ENCODE measurements at regions not wholly inside any gene's neighbourhood (a gene's known extent, or its start where the extent isn't known, plus 50 kb on each side); places are given as distances from the start of the nearest gene placed in this dataset.

DNA sequence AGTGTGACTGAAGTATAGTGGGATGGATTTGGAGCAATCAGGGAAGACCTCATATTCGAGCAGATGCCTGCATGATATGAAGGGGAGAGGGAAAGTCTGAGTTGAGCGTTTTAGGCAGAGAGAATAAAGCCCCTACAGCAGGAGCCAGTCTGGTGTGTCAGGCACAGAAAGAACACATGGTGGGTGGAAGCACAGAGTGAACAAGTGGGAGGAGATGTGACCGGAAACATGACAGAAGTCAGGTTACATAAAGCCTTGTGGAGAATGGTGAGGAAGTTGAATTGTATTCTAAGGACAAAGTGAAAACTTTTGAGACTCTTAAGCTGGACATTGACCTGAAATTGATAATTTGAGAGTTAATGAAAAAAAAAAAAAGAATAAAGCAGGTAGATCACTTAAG, 541.0 kb downstream of the PLOD2 start:
- TF ChIP-seq CREB1 (IDR thresholded peaks at IDR 0.05; ENCODE audit: low read depth): no peak
- TF ChIP-seq EGR1 (IDR thresholded peaks at IDR 0.05): no peak
- no peak for TF ChIP-seq TEAD4 (IDR thresholded peaks at IDR 0.05)
- TF ChIP-seq EP300 (IDR thresholded peaks at IDR 0.05; ENCODE audit: borderline replicate concordance): no peak
- TF ChIP-seq FOXM1 (IDR thresholded peaks at IDR 0.05; ENCODE audit: borderline replicate concordance, low read depth): no peak
- TF ChIP-seq ZBTB7A (IDR thresholded peaks at IDR 0.05; ENCODE audit: low read depth): no peak
- no peak for TF ChIP-seq CEBPB (IDR thresholded peaks at IDR 0.05)
- no peak for TF ChIP-seq RAD21 (IDR thresholded peaks at IDR 0.05; ENCODE audit: low read depth)
- no peak for TF ChIP-seq YY1 (IDR thresholded peaks at IDR 0.05; ENCODE audit: low read depth)
- TF ChIP-seq, protein P1, sequence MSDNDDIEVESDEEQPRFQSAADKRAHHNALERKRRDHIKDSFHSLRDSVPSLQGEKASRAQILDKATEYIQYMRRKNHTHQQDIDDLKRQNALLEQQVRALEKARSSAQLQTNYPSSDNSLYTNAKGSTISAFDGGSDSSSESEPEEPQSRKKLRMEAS (IDR thresholded peaks at IDR 0.05): no peak

- TF ChIP-seq CREB1 (IDR thresholded peaks at IDR 0.05; ENCODE audit: low read depth) (no peak), ZBTB7A (IDR thresholded peaks at IDR 0.05; ENCODE audit: low read depth) (no peak), EGR1 (IDR thresholded peaks at IDR 0.05) (no peak), EP300 (IDR thresholded peaks at IDR 0.05; ENCODE audit: borderline replicate concordance) (no peak)
- TF ChIP-seq, protein P1 (IDR thresholded peaks at IDR 0.05): no peak
These were observed 540.5 kb downstream of the PLOD2 start for GRCh38 chr3:145620486-145620885.

DNA sequence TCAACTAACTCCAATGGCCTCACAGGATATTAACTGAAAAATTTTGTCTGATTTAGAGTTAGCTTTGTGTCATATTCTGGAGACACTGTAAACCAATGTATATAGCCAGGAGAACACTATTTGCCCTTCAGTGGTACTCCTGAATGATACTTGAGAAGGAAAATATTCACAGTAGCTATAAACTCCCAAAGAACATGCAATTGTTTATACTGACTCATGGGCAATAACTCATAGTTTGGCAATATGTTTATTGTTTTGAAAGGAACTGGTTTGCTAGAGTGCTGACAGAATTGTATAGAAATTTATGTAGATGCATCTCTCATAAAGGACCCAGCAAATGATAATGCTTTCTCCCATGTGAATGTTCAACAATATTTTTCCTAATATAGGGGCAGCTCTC, 537.6 kb downstream of the PLOD2 start:
- TF ChIP-seq, protein P1 (IDR thresholded peaks at IDR 0.05): no peak
- no peak for TF ChIP-seq EGR1 (IDR thresholded peaks at IDR 0.05)
- no peak for TF ChIP-seq TEAD4 (IDR thresholded peaks at IDR 0.05)
- TF ChIP-seq TAF1 (IDR thresholded peaks at IDR 0.05; ENCODE audit: low read depth): no peak
- TF ChIP-seq FOXM1 (IDR thresholded peaks at IDR 0.05; ENCODE audit: borderline replicate concordance, low read depth): no peak
- no peak for TF ChIP-seq TCF12 (IDR thresholded peaks at IDR 0.05; ENCODE audit: low read depth)
- no peak for TF ChIP-seq YY1 (IDR thresholded peaks at IDR 0.05; ENCODE audit: low read depth)
- no peak for TF ChIP-seq CREB1 (IDR thresholded peaks at IDR 0.05; ENCODE audit: low read depth)
- no peak for TF ChIP-seq CEBPB (IDR thresholded peaks at IDR 0.05)
- no peak for TF ChIP-seq USF1 (IDR thresholded peaks at IDR 0.05)
- TF ChIP-seq NFIC (IDR thresholded peaks at IDR 0.05): no peak
- TF ChIP-seq RAD21 (IDR thresholded peaks at IDR 0.05; ENCODE audit: low read depth): no peak
- TF ChIP-seq REST (IDR thresholded peaks at IDR 0.05; ENCODE audit: low read depth): no peak
- TF ChIP-seq EP300 (IDR thresholded peaks at IDR 0.05; ENCODE audit: borderline replicate concordance): no peak
- no peak for TF ChIP-seq ZBTB7A (IDR thresholded peaks at IDR 0.05; ENCODE audit: low read depth)

- no peak for TF ChIP-seq EGR1 (IDR thresholded peaks at IDR 0.05)
- no peak for TF ChIP-seq CREB1 (IDR thresholded peaks at IDR 0.05; ENCODE audit: low read depth)
- TF ChIP-seq TEAD4 (IDR thresholded peaks at IDR 0.05): no peak
- TF ChIP-seq TCF12 (IDR thresholded peaks at IDR 0.05; ENCODE audit: low read depth): no peak
- no peak for TF ChIP-seq CEBPB (IDR thresholded peaks at IDR 0.05)
- TF ChIP-seq RAD21 (IDR thresholded peaks at IDR 0.05; ENCODE audit: low read depth): no peak
- TF ChIP-seq YY1 (IDR thresholded peaks at IDR 0.05; ENCODE audit: low read depth): no peak
- TF ChIP-seq TAF1 (IDR thresholded peaks at IDR 0.05; ENCODE audit: low read depth): no peak
- no peak for TF ChIP-seq USF1 (IDR thresholded peaks at IDR 0.05)
- TF ChIP-seq FOXM1 (IDR thresholded peaks at IDR 0.05; ENCODE audit: borderline replicate concordance, low read depth): no peak
- TF ChIP-seq NFIC (IDR thresholded peaks at IDR 0.05): no peak
- TF ChIP-seq, protein P1 (IDR thresholded peaks at IDR 0.05): no peak
- no peak for TF ChIP-seq ZBTB7A (IDR thresholded peaks at IDR 0.05; ENCODE audit: low read depth)
- no peak for TF ChIP-seq REST (IDR thresholded peaks at IDR 0.05; ENCODE audit: low read depth)
- TF ChIP-seq EP300 (IDR thresholded peaks at IDR 0.05; ENCODE audit: borderline replicate concordance): no peak
These were observed 532.8 kb downstream of the PLOD2 start for GRCh38 chr3:145628211-145628610.

DNA sequence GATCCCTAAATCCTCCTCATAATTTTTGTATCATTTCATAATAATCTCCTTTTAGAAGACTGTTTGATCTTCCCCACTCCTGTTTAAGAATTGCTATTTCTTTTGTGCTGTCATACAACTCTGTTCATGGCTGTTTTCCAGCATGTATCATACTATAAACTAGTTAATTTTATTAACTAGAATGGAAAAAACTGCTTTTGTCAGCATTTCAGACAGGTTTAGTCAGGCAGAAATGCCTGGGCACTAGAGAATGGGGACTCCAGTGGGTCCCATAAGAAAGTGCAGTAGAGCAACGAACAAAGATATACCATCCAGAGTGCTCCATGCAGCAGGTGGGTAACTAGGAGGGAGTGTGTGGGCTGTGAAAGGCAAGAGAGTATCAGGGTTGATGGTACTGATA, 523.9 kb downstream of the PLOD2 start:
- TF ChIP-seq ZBTB7A (IDR thresholded peaks at IDR 0.05; ENCODE audit: low read depth) (no peak), NFIC (IDR thresholded peaks at IDR 0.05) (no peak), RAD21 (IDR thresholded peaks at IDR 0.05; ENCODE audit: low read depth) (no peak), TCF12 (IDR thresholded peaks at IDR 0.05; ENCODE audit: low read depth) (no peak), TEAD4 (IDR thresholded peaks at IDR 0.05) (no peak), CEBPB (IDR thresholded peaks at IDR 0.05) (no peak), FOXM1 (IDR thresholded peaks at IDR 0.05; ENCODE audit: borderline replicate concordance, low read depth) (no peak), REST (IDR thresholded peaks at IDR 0.05; ENCODE audit: low read depth) (no peak)
